ENCODE measurements at regions not wholly inside any gene's neighbourhood (a gene's known extent, or its start where the extent isn't known, plus 50 kb on each side); places are given as distances from the start of the nearest gene placed in this dataset.

DNA sequence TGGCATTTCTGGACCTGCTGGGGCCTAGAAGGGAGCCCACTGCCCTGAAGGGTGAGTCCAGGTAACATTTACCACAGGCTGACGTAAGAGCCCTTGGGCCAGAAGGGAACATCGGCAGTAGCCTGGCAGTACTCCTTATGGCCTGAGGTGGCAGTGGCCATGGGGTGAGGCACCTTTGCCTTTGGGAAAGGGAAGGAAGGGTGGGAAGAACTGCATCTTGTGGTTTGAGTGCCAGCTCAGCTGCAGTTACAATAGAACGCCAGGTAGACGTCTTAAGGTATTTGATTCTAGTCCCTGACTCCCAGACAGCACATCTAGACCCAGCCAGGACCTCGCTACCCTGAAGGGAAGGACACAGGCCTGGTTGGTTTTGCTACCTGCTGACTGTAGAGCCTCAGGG lies 104.9 kb downstream of the SOX14 start:
- TF ChIP-seq, protein P1, sequence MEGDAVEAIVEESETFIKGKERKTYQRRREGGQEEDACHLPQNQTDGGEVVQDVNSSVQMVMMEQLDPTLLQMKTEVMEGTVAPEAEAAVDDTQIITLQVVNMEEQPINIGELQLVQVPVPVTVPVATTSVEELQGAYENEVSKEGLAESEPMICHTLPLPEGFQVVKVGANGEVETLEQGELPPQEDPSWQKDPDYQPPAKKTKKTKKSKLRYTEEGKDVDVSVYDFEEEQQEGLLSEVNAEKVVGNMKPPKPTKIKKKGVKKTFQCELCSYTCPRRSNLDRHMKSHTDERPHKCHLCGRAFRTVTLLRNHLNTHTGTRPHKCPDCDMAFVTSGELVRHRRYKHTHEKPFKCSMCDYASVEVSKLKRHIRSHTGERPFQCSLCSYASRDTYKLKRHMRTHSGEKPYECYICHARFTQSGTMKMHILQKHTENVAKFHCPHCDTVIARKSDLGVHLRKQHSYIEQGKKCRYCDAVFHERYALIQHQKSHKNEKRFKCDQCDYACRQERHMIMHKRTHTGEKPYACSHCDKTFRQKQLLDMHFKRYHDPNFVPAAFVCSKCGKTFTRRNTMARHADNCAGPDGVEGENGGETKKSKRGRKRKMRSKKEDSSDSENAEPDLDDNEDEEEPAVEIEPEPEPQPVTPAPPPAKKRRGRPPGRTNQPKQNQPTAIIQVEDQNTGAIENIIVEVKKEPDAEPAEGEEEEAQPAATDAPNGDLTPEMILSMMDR (tag by site-specific recombination; IDR thresholded peaks at IDR 0.05) = no peak
- TF ChIP-seq KLF7 (tag by site-specific recombination; IDR thresholded peaks at IDR 0.05; ENCODE audit: borderline replicate concordance) = no peak
- TF ChIP-seq, protein P2, sequence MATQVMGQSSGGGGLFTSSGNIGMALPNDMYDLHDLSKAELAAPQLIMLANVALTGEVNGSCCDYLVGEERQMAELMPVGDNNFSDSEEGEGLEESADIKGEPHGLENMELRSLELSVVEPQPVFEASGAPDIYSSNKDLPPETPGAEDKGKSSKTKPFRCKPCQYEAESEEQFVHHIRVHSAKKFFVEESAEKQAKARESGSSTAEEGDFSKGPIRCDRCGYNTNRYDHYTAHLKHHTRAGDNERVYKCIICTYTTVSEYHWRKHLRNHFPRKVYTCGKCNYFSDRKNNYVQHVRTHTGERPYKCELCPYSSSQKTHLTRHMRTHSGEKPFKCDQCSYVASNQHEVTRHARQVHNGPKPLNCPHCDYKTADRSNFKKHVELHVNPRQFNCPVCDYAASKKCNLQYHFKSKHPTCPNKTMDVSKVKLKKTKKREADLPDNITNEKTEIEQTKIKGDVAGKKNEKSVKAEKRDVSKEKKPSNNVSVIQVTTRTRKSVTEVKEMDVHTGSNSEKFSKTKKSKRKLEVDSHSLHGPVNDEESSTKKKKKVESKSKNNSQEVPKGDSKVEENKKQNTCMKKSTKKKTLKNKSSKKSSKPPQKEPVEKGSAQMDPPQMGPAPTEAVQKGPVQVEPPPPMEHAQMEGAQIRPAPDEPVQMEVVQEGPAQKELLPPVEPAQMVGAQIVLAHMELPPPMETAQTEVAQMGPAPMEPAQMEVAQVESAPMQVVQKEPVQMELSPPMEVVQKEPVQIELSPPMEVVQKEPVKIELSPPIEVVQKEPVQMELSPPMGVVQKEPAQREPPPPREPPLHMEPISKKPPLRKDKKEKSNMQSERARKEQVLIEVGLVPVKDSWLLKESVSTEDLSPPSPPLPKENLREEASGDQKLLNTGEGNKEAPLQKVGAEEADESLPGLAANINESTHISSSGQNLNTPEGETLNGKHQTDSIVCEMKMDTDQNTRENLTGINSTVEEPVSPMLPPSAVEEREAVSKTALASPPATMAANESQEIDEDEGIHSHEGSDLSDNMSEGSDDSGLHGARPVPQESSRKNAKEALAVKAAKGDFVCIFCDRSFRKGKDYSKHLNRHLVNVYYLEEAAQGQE (tag by site-specific recombination; IDR thresholded peaks at IDR 0.05) = no peak
- no peak for TF ChIP-seq ZSCAN30 (tag by site-specific recombination; IDR thresholded peaks at IDR 0.05)
- no peak for TF ChIP-seq ZNF837 (tag by site-specific recombination; IDR thresholded peaks at IDR 0.05)
- TF ChIP-seq MZF1 (tag by site-specific recombination; IDR thresholded peaks at IDR 0.05; ENCODE audit: borderline replicate concordance) = no peak
- TF ChIP-seq ZNF175 (tag by site-specific recombination; IDR thresholded peaks at IDR 0.05) = no peak
- TF ChIP-seq ZNF23 (tag by site-specific recombination; IDR thresholded peaks at IDR 0.05; ENCODE audit: borderline replicate concordance) = no peak
- no peak for TF ChIP-seq ZBTB7A (tag by site-specific recombination; IDR thresholded peaks at IDR 0.05; ENCODE audit: low read depth)
- TF ChIP-seq SALL2 (tag by site-specific recombination; IDR thresholded peaks at IDR 0.05; ENCODE audit: borderline replicate concordance) = no peak

Measured in HEK293 (cell line).